ENCODE measurements at regions not wholly inside any gene's neighbourhood (a gene's known extent, or its start where the extent isn't known, plus 50 kb on each side); places are given as distances from the start of the nearest gene placed in this dataset.

- DNase-seq (no peak), ATAC-seq (no peak)
- Histone ChIP-seq H3K9me3 (peaks cover 0 to 23% of the 10 kb centered on the region in 2 donors), H3K4me1 (no peaks in the 10 kb centered on the region), H3K4me3 (no peak overlapping the region), H3K27ac (no peak overlapping the region), H3K36me3 (no peaks in the 10 kb centered on the region), H3K27me3 (no peaks in the 10 kb centered on the region)
- intact Hi-C loops (cut with DNase I): no loop called here
- TF ChIP-seq CTCF (IDR thresholded peaks at IDR 0.05): no peak
These were observed 1320.5 kb downstream of the UQCRFS1 start for GRCh38 chr19:27892500-27892899.

GRCh38 chr19:27891411-27891810, 1321.5 kb downstream of the UQCRFS1 start:
- no peak for DNase-seq
- no peaks in the 10 kb centered on the region for H3K4me1 ChIP-seq
- no peaks in the 10 kb centered on the region for H3K36me3 ChIP-seq
- ATAC-seq: no peak
- intact Hi-C loops (cut with DNase I): no loop called here
- H3K27ac ChIP-seq: no peak overlapping the region
- H3K4me3 ChIP-seq: no peak overlapping the region
- no peak for TF ChIP-seq CTCF (IDR thresholded peaks at IDR 0.05)
- H3K9me3 ChIP-seq: peaks cover 0 to 29% of the 10 kb centered on the region in 2 donors
- no peaks in the 10 kb centered on the region for H3K27me3 ChIP-seq

GRCh38 chr19:27890696-27891095, 1322.3 kb downstream of the UQCRFS1 start:
- TF ChIP-seq CTCF (IDR thresholded peaks at IDR 0.05): no peak
- no peak for DNase-seq

GRCh38 chr19:27890206-27890605, 1322.7 kb downstream of the UQCRFS1 start:
- intact Hi-C loops (cut with DNase I): no loop called here
- Histone ChIP-seq H3K4me3 (no peak overlapping the region), H3K27me3 (no peaks in the 10 kb centered on the region), H3K36me3 (no peaks in the 10 kb centered on the region), H3K9me3 (peaks cover 0 to 26% of the 10 kb centered on the region in 2 donors), H3K27ac (no peak overlapping the region), H3K4me1 (no peaks in the 10 kb centered on the region)
- no peak for ATAC-seq
- TF ChIP-seq CTCF (IDR thresholded peaks at IDR 0.05): no peak
- no peak for DNase-seq

More at GRCh38 chr19:27890696-27891095, 1322.3 kb downstream of the UQCRFS1 start:
- H3K36me3 ChIP-seq: no peaks in the 10 kb centered on the region
- no peak overlapping the region for H3K27ac ChIP-seq
- H3K4me3 ChIP-seq: no peak overlapping the region
- intact Hi-C loops (cut with DNase I): no loop called here
- no peaks in the 10 kb centered on the region for H3K27me3 ChIP-seq
- no peaks in the 10 kb centered on the region for H3K4me1 ChIP-seq
- peaks cover 0 to 26% of the 10 kb centered on the region in 2 donors for H3K9me3 ChIP-seq
- no peak for ATAC-seq

GRCh38 chr19:27889156-27889555, 1323.8 kb downstream of the UQCRFS1 start:
- intact Hi-C loops (cut with DNase I): no loop called here
- H3K4me3 ChIP-seq: no peak overlapping the region
- H3K4me1 ChIP-seq: no peaks in the 10 kb centered on the region
- no peaks in the 10 kb centered on the region for H3K27me3 ChIP-seq
- DNase-seq (no peak), ATAC-seq (no peak)
- no peaks in the 10 kb centered on the region for H3K36me3 ChIP-seq
- H3K27ac ChIP-seq: no peak overlapping the region
- H3K9me3 ChIP-seq: peaks cover 0 to 26% of the 10 kb centered on the region in 2 donors
- no peak for TF ChIP-seq CTCF (IDR thresholded peaks at IDR 0.05)

Measured in left lung (tissue), 4 donors.